ENCODE measurements at regions not wholly inside any gene's neighbourhood (a gene's known extent, or its start where the extent isn't known, plus 50 kb on each side); places are given as distances from the start of the nearest gene placed in this dataset.

DNA sequence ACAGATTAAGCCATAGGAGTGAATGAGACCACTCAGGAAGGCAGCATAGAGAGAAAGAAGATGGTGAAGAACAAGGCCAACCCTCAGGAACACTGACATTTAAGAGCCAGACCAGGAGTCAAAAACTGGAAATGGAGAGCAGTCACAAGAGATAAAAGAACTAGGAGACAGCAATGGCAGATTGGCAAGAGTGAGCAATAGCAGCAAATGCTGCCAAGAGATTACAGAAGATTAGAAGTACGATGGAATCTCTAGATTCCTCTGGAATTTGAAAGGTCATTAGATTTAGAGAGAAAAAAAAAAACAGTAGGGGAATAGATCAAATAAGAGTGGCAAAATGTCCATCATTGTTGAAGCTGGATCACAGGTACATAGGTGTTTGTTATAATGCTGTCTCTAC, 73.4 kb upstream of the SLC44A1 start:
- BruUV-seq (replicated peaks), result no TSS peak

More for the DNA sequence above, 73.4 kb upstream of the SLC44A1 start:
- CTCF ChIA-PET, result interaction anchor here (0.5 to 1.1 kb wide), 2 partner anchors 32 to 308 kb away, joined by 3 read pairs; no protein-coding TSS in a partner anchor
- no peak overlapping the region for H3K4me3 ChIP-seq (replicated peaks in 1 of 3; ENCODE audit: insufficient read depth in 1 of 3, low read depth in 1 of 3, low read length in 3 of 3)
- no peaks in the 10 kb centered on the region for H3K79me2 ChIP-seq (ENCODE audit: control insufficient read depth, insufficient read depth, low read length)
- no peaks in the 10 kb centered on the region for H4K20me1 ChIP-seq (replicated peaks; ENCODE audit: control insufficient read depth, extremely low read depth, insufficient read depth, low read length)
- H3K4me1 ChIP-seq (ENCODE audit: control insufficient read depth, extremely low read depth, insufficient read depth, low read length), result no peaks in the 10 kb centered on the region
- dilution Hi-C loops (cut with MboI; ENCODE audit: extremely low pct_ligation_motif_present, low sequenced_read_pairs) (no loop called here), intact Hi-C loops (cut with micrococcal nuclease) (no loop called here)
- H3K4me2 ChIP-seq (ENCODE audit: insufficient read depth, low read length), result no peak overlapping the region
- no peak overlapping the region for H2AFZ ChIP-seq (ENCODE audit: low read depth, low read length)
- TF ChIP-seq GATA2 (IDR thresholded peaks at IDR 0.05; ENCODE audit: insufficient read depth, insufficient read length, low read depth, low read length), result no peak
- no peak for TF ChIP-seq FOS (IDR thresholded peaks at IDR 0.05; ENCODE audit: borderline replicate concordance, insufficient read depth, low read length)
- TF ChIP-seq EZH2 (IDR thresholded peaks at IDR 0.05; ENCODE audit: borderline replicate concordance, low read depth, low read length, severe bottlenecking), result no peak
- TF ChIP-seq MYC (IDR thresholded peaks at IDR 0.05; ENCODE audit: low read depth, low read length), result no peak
- no peak for TF ChIP-seq POLR2A (IDR thresholded peaks at IDR 0.05; ENCODE audit: low read depth, low read length)
- TF ChIP-seq, protein P1, sequence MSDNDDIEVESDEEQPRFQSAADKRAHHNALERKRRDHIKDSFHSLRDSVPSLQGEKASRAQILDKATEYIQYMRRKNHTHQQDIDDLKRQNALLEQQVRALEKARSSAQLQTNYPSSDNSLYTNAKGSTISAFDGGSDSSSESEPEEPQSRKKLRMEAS (IDR thresholded peaks at IDR 0.05; ENCODE audit: insufficient read depth, insufficient read length), result no peak
- TF ChIP-seq, protein P2, sequence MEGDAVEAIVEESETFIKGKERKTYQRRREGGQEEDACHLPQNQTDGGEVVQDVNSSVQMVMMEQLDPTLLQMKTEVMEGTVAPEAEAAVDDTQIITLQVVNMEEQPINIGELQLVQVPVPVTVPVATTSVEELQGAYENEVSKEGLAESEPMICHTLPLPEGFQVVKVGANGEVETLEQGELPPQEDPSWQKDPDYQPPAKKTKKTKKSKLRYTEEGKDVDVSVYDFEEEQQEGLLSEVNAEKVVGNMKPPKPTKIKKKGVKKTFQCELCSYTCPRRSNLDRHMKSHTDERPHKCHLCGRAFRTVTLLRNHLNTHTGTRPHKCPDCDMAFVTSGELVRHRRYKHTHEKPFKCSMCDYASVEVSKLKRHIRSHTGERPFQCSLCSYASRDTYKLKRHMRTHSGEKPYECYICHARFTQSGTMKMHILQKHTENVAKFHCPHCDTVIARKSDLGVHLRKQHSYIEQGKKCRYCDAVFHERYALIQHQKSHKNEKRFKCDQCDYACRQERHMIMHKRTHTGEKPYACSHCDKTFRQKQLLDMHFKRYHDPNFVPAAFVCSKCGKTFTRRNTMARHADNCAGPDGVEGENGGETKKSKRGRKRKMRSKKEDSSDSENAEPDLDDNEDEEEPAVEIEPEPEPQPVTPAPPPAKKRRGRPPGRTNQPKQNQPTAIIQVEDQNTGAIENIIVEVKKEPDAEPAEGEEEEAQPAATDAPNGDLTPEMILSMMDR (IDR thresholded peaks at IDR 0.05; ENCODE audit: extremely low read depth in 1 of 2, insufficient read depth in 1 of 2, low read depth in 1 of 2, low read length in 2 of 2), result no peak
- no peak for TF ChIP-seq JUN (IDR thresholded peaks at IDR 0.05; ENCODE audit: borderline replicate concordance, insufficient read depth, insufficient read length, low read depth)
- no peak for TF ChIP-seq POLR2AphosphoS5 (IDR thresholded peaks at IDR 0.05; ENCODE audit: insufficient read depth, low read depth, low read length)
- no peaks in the 10 kb centered on the region for H3K36me3 ChIP-seq (ENCODE audit: control insufficient read depth in 2 of 2, extremely low read depth in 1 of 2, insufficient read depth in 2 of 2, low read length in 2 of 2)
- H3K27ac ChIP-seq (ENCODE audit: insufficient read depth, low read depth, low read length), result no peak overlapping the region
- FAIRE-seq (no peak), DNase-seq (ENCODE audit: low read depth, low spot score) (no peak)
- POLR2A ChIA-PET, result no interaction called here
- no peak overlapping the region for H3K9ac ChIP-seq (replicated peaks; ENCODE audit: extremely low read depth, insufficient read depth, low read length)
- H3K27me3 ChIP-seq (ENCODE audit: control insufficient read depth in 2 of 2, insufficient read depth in 2 of 2, low read length in 2 of 2), result no peaks in the 10 kb centered on the region
- H3K9me3 ChIP-seq (replicated peaks; ENCODE audit: control insufficient read depth, insufficient read depth, low read length), result no peaks in the 10 kb centered on the region
- no peaks in the 10 kb centered on the region for H3K9me1 ChIP-seq (replicated peaks; ENCODE audit: control insufficient read depth, extremely low read depth, insufficient read depth, low read length)

Measured in endothelial cell of umbilical vein (primary cell).